ENCODE measurements at regions not wholly inside any gene's neighbourhood (a gene's known extent, or its start where the extent isn't known, plus 50 kb on each side); places are given as distances from the start of the nearest gene placed in this dataset.
"Not testable (repeated sequence)": the region's sequence is repeated elsewhere in the genome, so short reads cannot be mapped to it uniquely, and the experiment has no call there.

DNA sequence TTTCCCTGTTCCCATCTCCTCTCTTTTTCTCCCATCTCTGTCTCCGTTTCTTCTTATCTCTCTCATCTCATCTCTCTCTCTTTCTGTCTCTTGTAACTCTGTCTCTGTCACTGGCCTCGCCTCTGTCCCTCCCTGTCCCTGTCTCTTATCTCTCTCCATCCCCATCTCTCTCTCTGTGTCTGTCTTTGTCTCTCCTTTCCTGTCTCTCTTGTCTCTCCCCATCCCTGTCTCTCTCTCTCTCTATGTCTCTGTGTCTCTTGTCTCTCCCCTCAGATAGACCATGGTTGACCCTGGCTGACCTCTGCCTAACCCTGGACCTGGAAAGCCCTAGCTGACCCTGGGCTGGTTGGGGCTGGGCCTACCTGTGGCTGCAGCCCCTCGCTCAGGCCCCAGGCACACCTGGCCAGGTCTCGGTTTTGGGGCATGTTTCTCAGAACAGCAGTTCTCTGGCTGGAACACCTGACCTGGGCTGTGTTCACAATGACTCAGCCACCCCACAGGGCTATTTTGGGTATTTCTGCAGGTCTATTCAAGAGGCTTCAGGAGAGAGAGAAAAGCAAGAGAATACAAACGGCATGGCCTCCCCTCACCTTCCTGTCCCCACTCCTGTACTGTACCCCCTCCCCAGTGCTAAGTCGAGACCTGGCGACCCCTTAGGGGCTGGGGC lies 174.4 kb downstream of the TMEM121 start:
- DNase-seq, result no peak

DNA sequence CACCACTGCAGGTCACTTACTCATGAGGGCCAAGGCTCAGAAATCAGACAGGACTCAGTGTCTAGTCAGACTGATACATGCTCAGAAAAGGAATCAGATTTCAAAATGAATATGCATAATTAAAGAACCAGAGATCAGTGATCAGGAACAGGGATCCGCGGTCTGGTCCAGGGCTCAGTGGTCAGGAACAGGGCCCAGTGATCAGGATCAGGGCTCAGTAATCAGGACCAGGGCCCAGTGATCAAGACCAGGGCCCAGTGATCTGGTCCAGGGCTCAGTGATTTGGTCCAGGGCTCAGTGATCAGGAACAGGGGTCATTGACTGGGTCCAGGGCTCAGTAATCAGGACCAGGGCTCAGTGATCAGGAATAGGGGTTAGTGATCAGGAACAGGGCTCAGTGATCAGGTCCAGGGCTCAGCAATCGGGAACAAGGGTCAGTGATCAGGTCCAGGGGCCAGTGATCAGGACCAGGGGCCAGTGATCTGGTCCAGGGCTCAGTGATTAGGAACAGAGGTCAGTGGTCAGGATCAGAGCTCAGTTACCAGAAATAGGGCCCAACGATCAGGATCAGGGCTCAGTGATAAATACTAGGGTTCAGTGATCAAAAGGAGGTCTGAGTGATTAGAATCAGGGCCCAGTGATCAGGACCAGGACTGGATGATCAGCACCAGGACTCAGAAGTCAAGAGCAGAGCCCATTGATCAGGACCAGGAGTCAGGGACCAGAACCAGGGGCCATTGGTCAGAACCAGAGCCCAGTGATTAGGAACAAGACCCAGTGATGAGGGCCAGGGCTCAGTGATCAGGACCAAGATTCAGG lies 175.3 kb downstream of the TMEM121 start:
- no peak for DNase-seq

GRCh38 chr14:105702275-105702817 lies 176.0 kb downstream of the TMEM121 start:
- no peak for DNase-seq

DNA sequence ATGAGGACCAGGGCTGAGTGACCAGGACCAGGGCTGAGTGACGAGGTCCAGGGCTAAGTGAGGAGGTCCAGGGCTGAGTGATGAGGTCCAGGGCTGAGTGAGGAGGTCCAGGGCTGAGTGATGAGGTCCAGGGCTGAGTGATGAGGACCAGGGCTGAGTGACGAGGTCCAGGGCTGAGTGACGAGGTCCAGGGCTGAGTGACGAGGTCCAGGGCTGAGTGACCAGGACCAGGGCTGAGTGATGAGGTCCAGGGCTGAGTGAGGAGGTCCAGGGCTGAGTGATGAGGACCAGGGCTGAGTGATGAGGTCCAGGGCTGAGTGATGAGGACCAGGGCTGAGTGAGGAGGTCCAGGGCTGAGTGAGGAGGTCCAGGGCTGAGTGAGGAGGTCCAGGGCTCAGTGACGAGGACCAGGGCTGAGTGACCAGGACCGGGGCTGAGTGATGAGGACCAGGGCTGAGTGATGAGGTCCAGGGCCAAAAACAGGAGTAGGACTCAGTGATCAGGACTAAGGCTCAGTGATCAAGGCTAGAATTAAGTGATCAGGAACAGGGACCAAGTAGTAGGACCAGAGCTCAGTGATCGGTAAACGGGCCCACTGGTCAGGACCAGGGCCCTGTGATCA lies 176.8 kb downstream of the TMEM121 start:
- DNase-seq, result not testable (repeated sequence)

GRCh38 chr14:105704091-105704490 lies 177.7 kb downstream of the TMEM121 start:
- DNase-seq, result not testable (repeated sequence)

DNA sequence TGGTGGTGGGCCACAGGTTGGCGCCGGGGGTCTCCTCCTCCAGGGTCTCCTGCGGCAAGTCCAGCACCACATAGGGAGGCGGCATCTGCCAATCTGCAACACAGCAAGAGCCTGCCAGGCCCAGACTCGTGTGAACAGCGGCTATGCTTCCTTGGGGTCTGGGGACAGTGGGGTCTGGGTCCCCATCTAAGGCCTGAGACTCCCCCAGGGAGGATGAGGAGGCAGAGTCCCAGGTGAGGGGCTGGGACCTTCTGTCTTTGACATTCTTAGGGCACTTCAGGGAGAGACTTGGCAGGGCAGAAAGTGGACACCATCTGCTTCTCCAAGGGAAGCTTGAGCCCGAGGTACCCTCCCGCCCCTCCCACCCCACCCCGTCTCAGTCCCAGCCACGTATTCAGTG lies 178.1 kb downstream of the TMEM121 start:
- DNase-seq, result not testable (repeated sequence)

DNA sequence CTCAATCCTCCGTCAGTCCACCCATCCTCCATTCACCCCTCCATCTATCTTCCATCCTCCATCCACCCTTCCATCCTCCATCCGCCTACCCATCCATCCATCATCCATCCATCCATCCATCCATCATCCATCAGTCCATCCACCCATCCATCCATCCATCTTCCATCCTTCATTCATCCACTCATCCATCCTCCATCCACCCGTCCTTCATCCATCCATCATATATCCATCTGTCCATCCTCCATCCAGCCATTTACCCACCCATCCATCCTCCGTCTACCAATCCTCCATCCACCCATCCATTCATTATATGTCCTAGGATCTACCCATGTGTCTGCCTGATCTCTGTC lies 179.1 kb downstream of the TMEM121 start:
- not testable (repeated sequence) for DNase-seq

DNA sequence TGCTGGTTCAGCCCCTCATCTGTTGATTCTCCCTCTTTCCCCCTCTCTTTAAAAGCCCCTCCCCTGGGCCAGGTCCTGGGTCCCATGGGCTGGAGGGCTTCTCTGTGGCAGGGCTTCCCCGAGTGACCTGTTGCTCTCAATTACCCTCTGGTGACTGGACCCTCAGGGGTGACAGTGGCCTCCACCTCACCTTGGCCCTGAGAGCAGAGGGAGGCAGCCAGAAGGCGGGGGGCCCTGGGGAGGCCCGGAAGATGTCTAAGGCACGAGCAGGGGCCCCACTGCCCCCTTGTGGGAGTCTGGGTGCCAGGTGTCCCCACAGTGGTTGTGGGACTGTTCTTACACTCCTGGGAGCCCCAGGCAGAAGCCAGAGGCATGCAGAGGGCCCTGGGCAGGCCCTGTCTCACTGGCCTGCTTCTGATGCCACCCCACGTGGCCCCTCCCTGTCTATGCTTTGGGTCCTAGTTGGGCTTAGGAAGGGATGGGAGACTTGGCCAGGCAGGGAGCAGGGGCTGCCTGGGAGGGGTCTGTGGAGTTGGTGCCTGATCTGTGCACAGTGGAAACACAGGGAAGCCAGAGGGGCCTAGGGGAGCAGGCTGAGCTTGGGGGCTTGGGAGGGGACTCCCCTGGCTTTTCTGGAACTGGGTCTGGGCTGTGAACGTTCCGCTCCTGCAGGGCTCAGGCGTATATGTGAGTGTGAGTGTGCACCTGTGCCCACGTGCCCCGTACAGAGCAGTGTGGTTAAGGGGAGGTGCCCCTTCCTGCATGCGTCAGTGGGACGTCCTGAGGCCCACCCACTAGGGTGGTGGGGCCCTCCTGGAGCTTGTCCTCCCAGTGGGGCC lies 179.7 kb downstream of the TMEM121 start:
- DNase-seq, result not testable (repeated sequence)

- not testable (repeated sequence) for DNase-seq
Measured at GRCh38 chr14:105706701-105707019, 180.3 kb downstream of the TMEM121 start.

DNA sequence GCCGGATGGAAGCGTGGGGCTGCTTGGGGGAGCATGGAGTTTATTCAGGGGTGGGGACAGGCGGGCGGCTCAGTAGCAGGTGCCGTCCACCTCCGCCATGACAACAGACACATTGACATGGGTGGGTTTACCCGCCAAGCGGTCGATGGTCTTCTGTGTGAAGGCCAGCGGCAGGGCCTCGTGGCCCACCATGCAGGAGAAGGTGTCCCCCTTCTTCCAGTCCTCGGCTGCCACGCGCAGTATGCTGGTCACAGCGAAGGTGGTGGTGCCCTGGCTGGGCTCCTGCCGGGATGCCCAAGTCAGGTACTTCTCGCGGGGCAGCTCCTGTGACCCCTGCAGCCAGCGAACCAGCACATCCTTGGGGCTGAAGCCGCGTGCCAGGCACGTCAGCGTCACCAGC lies 180.7 kb downstream of the TMEM121 start:
- not testable (repeated sequence) for DNase-seq

- DNase-seq, result not testable (repeated sequence)
Measured at GRCh38 chr14:105707723-105708151, 181.4 kb downstream of the TMEM121 start.

GRCh38 chr14:105708251-105709134 lies 182.1 kb downstream of the TMEM121 start:
- DNase-seq, result not testable (repeated sequence)

GRCh38 chr14:105709281-105710118 lies 183.1 kb downstream of the TMEM121 start:
- DNase-seq, result no peak

DNA sequence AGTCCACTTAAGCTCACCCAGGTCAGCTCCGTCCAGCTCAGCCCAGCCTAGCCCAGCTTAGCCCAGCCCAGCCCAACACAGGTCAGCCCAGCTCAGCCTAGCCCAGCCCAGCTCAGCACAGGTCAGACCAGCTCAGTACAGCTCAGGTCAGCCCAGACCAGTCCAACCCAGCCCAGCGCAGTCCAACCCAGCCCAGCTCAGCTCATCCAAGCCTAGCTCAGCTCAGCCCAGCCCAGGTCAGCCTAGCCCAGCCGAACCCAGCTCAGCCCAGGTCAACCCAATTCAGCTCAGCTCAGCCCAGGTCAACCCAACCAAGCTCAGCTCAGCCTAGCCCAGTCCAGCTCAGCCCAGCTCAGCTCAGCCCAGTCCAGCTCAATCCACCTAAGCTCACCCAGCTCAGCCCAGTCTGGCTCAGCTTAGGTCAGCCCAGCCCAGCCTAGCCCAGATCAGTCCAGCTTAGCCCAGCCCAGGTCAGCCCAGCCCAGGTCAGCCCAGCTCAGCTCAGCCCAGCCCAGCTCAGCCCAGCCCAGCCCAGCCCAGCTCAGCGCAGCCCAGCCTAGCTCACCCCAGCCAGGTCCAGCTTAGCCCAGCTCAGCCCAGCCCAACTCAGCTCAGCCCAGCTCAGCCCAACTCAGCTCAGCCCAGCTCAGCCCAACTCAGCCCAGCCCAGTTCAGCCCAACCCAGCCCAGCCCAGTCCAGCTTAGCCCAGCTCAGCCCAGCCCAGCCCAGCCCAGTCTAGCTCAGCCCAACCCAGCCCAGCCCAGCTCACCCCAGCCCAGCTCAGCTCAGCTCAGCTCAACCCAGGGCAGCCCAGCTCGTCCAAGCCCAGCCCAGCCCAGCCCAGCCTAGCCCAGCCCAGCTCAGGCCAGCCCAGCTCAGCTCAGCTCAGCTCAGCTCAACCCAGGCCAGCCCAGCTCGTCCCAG lies 184.0 kb downstream of the TMEM121 start:
- no peak for DNase-seq

DNA sequence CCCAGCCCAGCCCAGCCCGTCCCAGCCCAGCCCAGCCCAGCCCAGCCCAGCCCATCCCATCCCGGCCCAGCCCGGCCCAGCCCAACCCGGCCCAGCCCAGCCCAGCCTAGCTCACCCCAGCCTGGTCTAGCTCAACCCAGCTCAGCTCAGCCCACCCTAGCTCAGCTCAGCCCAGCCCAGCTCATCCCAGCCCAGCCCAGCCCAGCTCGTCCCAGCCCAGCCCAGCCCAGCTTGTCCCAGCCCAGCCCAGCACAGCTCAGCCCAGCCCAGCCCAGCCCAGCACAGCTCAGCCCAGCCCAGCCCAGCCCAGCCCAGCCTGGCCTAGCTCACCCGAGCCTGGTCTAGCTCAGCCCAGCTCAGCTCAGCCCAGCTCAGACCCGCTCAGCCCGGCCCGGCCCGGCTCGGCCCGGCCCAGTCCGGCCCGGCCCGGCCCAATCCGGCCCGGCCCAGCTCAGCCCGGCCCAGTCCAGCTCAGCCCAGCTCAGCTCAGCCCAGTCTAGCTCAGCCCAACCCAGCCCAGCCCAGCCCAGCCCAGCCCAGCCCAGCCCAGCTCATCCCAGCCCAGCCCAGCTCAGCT lies 184.7 kb downstream of the TMEM121 start:
- DNase-seq, result no peak

DNA sequence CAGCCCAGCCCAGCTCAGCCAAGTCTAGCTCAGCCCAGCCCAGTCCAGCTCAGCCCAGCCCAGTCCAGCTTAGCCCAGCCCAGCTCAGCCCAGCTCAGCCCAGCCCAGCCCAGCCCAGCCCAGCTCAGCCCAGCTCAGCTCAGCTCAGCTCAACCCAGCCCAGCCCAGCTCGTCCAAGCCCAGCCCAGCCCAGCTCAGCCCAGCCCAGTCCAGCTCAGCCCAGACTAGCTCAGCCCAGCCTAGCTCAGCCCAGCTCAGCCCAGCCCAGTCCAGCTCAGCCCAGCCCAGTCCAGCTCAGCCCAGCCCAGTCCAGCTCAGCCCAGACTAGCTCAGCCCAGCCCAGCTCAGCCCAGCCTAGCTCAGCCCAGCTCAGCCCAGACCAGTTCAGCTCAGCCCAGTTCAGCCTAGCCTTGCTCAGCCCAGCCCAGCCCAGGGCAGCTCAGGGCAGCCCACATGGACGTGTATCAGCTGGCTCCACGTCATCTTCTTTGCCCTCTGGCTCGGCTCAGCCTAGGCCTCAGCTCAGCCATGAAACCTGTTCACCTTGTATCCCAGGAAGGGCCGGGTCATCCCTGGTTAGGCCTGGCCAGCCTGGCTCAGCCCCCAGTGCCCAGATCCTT lies 185.6 kb downstream of the TMEM121 start:
- DNase-seq, result no peak

- DNase-seq, result not testable (repeated sequence)
Measured at GRCh38 chr14:105712670-105713069, 186.3 kb downstream of the TMEM121 start.

DNA sequence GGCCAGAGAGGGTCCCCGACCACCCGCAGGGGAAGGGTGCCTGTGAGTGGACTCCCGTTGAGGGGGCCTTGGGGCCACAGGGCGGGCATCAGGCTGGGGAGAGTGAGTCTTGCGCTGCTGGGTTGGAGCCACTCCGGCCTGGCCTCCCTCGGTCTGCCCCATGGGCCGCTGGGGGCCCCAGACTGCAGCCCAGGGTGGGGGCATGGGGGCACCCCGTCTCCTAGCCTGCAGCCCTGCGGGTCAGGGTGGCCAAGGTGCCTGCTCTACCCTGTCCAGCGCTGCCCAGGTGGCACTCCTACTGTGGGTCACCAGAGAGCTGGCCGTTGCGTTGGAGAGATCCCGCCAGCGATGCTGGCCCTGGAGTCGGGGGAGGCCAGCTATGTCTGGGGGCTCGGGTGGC lies 186.8 kb downstream of the TMEM121 start:
- DNase-seq, result not testable (repeated sequence)

GRCh38 chr14:105713836-105714235 lies 187.5 kb downstream of the TMEM121 start:
- not testable (repeated sequence) for DNase-seq

All from NCI-H524 treated with DMSO at 0.1 percent for 48 hours (cell line).